SK-N-SH (cell line): ENCODE measurements at regions not wholly inside any gene's neighbourhood (a gene's known extent, or its start where the extent isn't known, plus 50 kb on each side); places are given as distances from the start of the nearest gene placed in this dataset.

Experiments
- CTCF ChIA-PET: fragments of 300-600, 350-600 bp; formaldehyde crosslinking; extraction: SDS; loops from one replicate; lab custom pipeline; 2021; lab: Yijun Ruan, JAX
- POLR2A ChIA-PET: fragments of 350-600 bp; sonication (Branson Sonifier 250); formaldehyde crosslinking; extraction: SDS; loops from one replicate; lab custom pipeline; 2020; ENCODE audit warnings: antibody characterized with exemption, inconsistent platforms; lab: Yijun Ruan, JAX
- DNase-seq: peaks from one replicate; pipeline ENCODE4 v3.0.0; 2012
- H2AFZ ChIP-seq: fragments of 200-600 bp; sonication (generic); 2 replicates; pipeline ENCODE4 v1.8.1; 2016; ENCODE audit warnings: antibody characterized with exemption, mild to moderate bottlenecking, low read depth
- H3F3A ChIP-seq: fragments of 200-600 bp; sonication (generic); replicated peaks from 2 replicates; pipeline ENCODE3; 2016; ENCODE audit warnings: antibody characterized with exemption, mild to moderate bottlenecking; ENCODE audit not compliant: insufficient read depth
- H3K27ac ChIP-seq, 2 experiments: fragments of 200-500 bp in 1 of 2; fragments of 200-600 bp in 1 of 2; sonication (Bioruptor generic) in 1 of 2; sonication (generic), shearing (Covaris generic) in 1 of 2; 2 replicates each; pipeline versions ENCODE4 v1.5.1 to v1.6.1; 2014 to 2016; ENCODE audit warnings: low read depth in 2 of 2, inconsistent platforms in 1 of 2, low read length in 1 of 2, mild to moderate bottlenecking in 1 of 2, mixed read lengths in 1 of 2
- H3K27me3 ChIP-seq: fragments of 200-600 bp; sonication (generic), shearing (Covaris generic); 2 replicates; pipeline ENCODE4 v1.6.1; 2016; ENCODE audit warnings: mixed run types; ENCODE audit not compliant: insufficient read depth
- H3K36me3 ChIP-seq, 2 experiments: fragments of 200-500 bp in 1 of 2; fragments of 200-600 bp in 1 of 2; sonication (Bioruptor generic) in 1 of 2; sonication (generic) in 1 of 2; replicated peaks in 1 of 2; 2 replicates each; pipeline versions ENCODE3 to v1.5.1; 2014 to 2016; ENCODE audit warnings: low read length in 1 of 2, mild to moderate bottlenecking in 1 of 2; ENCODE audit not compliant: insufficient read depth in 2 of 2, control insufficient read depth in 1 of 2
- H3K4me1 ChIP-seq, 2 experiments: fragments of 200-500 bp in 1 of 2; fragments of 200-600 bp in 1 of 2; sonication (Bioruptor generic) in 1 of 2; sonication (generic), shearing (Covaris generic) in 1 of 2; 2 replicates each; pipeline versions ENCODE4 v1.5.1 to v1.6.1; 2014 to 2016; ENCODE audit warnings: low read depth in 1 of 2, low read length in 1 of 2, mixed run types in 1 of 2; ENCODE audit not compliant: insufficient read depth in 2 of 2, control insufficient read depth in 1 of 2
- H3K4me2 ChIP-seq: fragments of 200-600 bp; sonication (generic), shearing (Covaris generic); 2 replicates; pipeline ENCODE4 v1.6.1; 2017; ENCODE audit warnings: mixed run types
- H3K4me3 ChIP-seq, 2 experiments: fragments of 200-500 bp in 1 of 2; fragments of 200-600 bp in 1 of 2; sonication (Bioruptor generic) in 1 of 2; sonication (generic), shearing (Covaris generic) in 1 of 2; 2 replicates each; pipeline versions ENCODE4 v1.5.1 to v1.8.1; 2014 to 2016; ENCODE audit warnings: low read depth in 2 of 2, inconsistent platforms in 1 of 2, low read length in 1 of 2, mild to moderate bottlenecking in 1 of 2, mixed read lengths in 1 of 2, moderate library complexity in 1 of 2
- H3K79me2 ChIP-seq: fragments of 200-600 bp; sonication (generic); 2 replicates; pipeline ENCODE4 v1.8.1; 2017; ENCODE audit warnings: mild to moderate bottlenecking; ENCODE audit not compliant: insufficient read depth
- H3K9ac ChIP-seq: fragments of 200-600 bp; sonication (generic); 2 replicates; pipeline ENCODE4 v1.6.1; 2017; ENCODE audit warnings: mixed run types
- H3K9me2 ChIP-seq: fragments of 200-600 bp; sonication (generic); 2 replicates; pipeline ENCODE4 v1.6.1; 2017; ENCODE audit warnings: mixed run types
- H3K9me3 ChIP-seq: fragments of 200-600 bp; sonication (generic); 2 replicates; pipeline ENCODE4 v1.6.1; 2017; ENCODE audit warnings: mixed run types, mild to moderate bottlenecking, moderate library complexity
- H4K20me1 ChIP-seq: fragments of 200-600 bp; sonication (generic); 2 replicates; pipeline ENCODE4 v1.6.1; 2017; ENCODE audit warnings: mild to moderate bottlenecking, mixed run types; ENCODE audit not compliant: insufficient read depth
- CTCF ChIP-seq: fragments of 200-600 bp; sonication (generic); IDR thresholded peaks from 2 replicates; pipeline ENCODE4 v1.6.1; 2017; ENCODE audit warnings: antibody characterized with exemption, mild to moderate bottlenecking, moderate library complexity
- ELF1 ChIP-seq: IDR thresholded peaks from 2 replicates; pipeline ENCODE4 v1.4.0; 2012
- EP300 ChIP-seq, 2 experiments: IDR thresholded peaks; 2 replicates each; pipeline versions ENCODE4 v1.4.0 to v1.6.1; 2012; ENCODE audit warnings: borderline replicate concordance in 1 of 2, low read depth in 1 of 2, low read length in 1 of 2
- FOSL2 ChIP-seq: IDR thresholded peaks from 2 replicates; pipeline ENCODE4 v1.4.0; 2012; ENCODE audit warnings: low read depth, mild to moderate bottlenecking, moderate library complexity, borderline replicate concordance
- GATA2 ChIP-seq: sonication (generic); formaldehyde crosslinking; IDR thresholded peaks from 2 replicates; pipeline ENCODE4 v1.5.0; 2020; ENCODE audit warnings: mild to moderate bottlenecking, missing genetic modification reagents
- JUND ChIP-seq: IDR thresholded peaks from 2 replicates; pipeline ENCODE4 v1.4.0; 2012
- NFIC ChIP-seq: IDR thresholded peaks from 2 replicates; pipeline ENCODE4 v1.4.0; 2012; ENCODE audit warnings: borderline replicate concordance
- POLR2AphosphoS5 ChIP-seq: IDR thresholded peaks from 2 replicates; pipeline ENCODE4 v1.6.1; 2012; ENCODE audit warnings: low read depth, low read length
- RAD21 ChIP-seq: IDR thresholded peaks from 2 replicates; pipeline ENCODE4 v1.6.1; 2012; ENCODE audit warnings: mild to moderate bottlenecking, low read length
- RCOR1 ChIP-seq: fragments of 150-350 bp; IDR thresholded peaks from 2 replicates; pipeline ENCODE4 v1.6.1; 2017; ENCODE audit warnings: antibody characterized with exemption, low read length
- REST ChIP-seq: IDR thresholded peaks from 2 replicates; pipeline ENCODE4 v1.6.1; 2012; ENCODE audit warnings: mild to moderate bottlenecking, low read depth, low read length, moderate library complexity
- RFX5 ChIP-seq: IDR thresholded peaks from 2 replicates; pipeline ENCODE4 v1.6.1; 2012; ENCODE audit warnings: mild to moderate bottlenecking, improper control_type of control experiment, low read length
- SMC3 ChIP-seq: IDR thresholded peaks from 2 replicates; pipeline ENCODE4 v1.6.1; 2012; ENCODE audit warnings: low read depth, low read length, improper control_type of control experiment
- TCF12 ChIP-seq: IDR thresholded peaks from 2 replicates; pipeline ENCODE4 v1.4.0; 2012
- USF2 ChIP-seq: fragments of 150-350 bp; IDR thresholded peaks from 2 replicates; pipeline ENCODE4 v1.6.1; 2017; ENCODE audit warnings: antibody characterized with exemption, low read length, low read depth, borderline replicate concordance
- YY1 ChIP-seq: IDR thresholded peaks from 2 replicates; pipeline ENCODE4 v1.4.0; 2012; ENCODE audit warnings: low read depth, mild to moderate bottlenecking
- ZBTB33 ChIP-seq: IDR thresholded peaks from 2 replicates; pipeline ENCODE4 v1.4.0; 2012; ENCODE audit warnings: low read depth, borderline replicate concordance
- WGBS: methylation state at CpG from one replicate; pipeline ENCODE4 v1.1.6; 2017; ENCODE audit warnings: low lambda C conversion rate; 5-methylcytosine and 5-hydroxymethylcytosine counted together
- TF ChIP-seq, protein P1 (sequence below): IDR thresholded peaks from 2 replicates; pipeline ENCODE4 v1.4.0; 2012; ENCODE audit warnings: low read depth
- TF ChIP-seq, protein P2 (sequence below): IDR thresholded peaks from 2 replicates; pipeline ENCODE4; 2012

DNA sequence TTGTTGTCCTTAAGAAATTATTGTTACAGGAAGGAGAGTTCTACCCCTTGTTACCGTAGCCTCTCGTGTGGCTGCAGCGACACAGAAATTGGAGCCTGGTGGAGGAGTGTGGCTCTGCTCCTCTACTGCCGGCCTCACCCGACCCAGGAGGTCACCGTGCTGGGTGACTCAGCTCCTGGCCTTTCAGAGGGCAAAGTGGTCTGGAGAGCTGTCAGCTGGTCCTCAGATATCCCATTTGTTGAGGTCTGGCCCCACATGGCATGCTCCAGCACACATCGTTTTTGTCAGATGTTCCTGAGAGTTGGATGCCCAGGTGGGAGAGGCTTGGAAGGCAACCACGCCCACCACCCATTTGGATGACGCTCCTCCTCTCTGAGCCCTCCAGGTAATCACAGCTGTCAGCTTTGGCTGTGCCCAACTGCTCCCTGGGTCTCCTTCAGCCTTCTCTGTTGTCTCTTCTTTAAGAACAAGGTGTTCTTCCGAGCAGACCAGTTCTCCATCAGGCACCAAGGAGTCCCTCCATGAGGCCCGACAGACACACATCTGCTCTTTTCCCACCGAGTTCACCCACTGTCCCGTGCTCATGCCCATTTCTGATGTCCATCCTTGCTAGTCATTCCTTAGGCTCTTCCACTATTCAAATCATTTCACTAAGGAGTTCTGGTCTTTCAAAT is 80.3 kb downstream of the RAMP3 start:
- no peak overlapping the region for H3K4me2 ChIP-seq
- no peak overlapping the region for H3K4me3 ChIP-seq
- H3K9ac ChIP-seq, result no peak overlapping the region
- peaks cover under 1% of the 10 kb centered on the region; the same call in 1 of the 2 replicates for H3K27me3 ChIP-seq
- no peaks in the 10 kb centered on the region for H3K36me3 ChIP-seq
- H4K20me1 ChIP-seq, result no peaks in the 10 kb centered on the region
- H3K9me2 ChIP-seq, result no peaks in the 10 kb centered on the region
- no peak overlapping the region for H3K27ac ChIP-seq
- peaks cover 11% of the 10 kb centered on the region for H3F3A ChIP-seq
- H3K4me1 ChIP-seq, result peaks cover 7 to 8% of the 10 kb centered on the region in 2 experiments; a peak in 1 of 4 replicates
- DNase-seq, result no peak
- no peak overlapping the region for H2AFZ ChIP-seq
- POLR2A ChIA-PET, result no interaction called here
- TF ChIP-seq ZBTB33 (no peak), JUND (no peak), RFX5 (no peak), USF2 (no peak), RAD21 (no peak), FOSL2 (no peak), REST (no peak), RCOR1 (no peak), YY1 (no peak), EP300 (IDR thresholded peaks at IDR 0.05; ENCODE audit: borderline replicate concordance in 1 of 2, low read depth in 1 of 2, low read length in 1 of 2) (no peak), NFIC (no peak), CTCF (no peak), POLR2AphosphoS5 (no peak), ELF1 (no peak), GATA2 (CRISPR knock-in tag) (no peak), TCF12 (no peak), SMC3 (no peak)
- TF ChIP-seq, protein P1, sequence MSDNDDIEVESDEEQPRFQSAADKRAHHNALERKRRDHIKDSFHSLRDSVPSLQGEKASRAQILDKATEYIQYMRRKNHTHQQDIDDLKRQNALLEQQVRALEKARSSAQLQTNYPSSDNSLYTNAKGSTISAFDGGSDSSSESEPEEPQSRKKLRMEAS, result no peak
- TF ChIP-seq, protein P2, sequence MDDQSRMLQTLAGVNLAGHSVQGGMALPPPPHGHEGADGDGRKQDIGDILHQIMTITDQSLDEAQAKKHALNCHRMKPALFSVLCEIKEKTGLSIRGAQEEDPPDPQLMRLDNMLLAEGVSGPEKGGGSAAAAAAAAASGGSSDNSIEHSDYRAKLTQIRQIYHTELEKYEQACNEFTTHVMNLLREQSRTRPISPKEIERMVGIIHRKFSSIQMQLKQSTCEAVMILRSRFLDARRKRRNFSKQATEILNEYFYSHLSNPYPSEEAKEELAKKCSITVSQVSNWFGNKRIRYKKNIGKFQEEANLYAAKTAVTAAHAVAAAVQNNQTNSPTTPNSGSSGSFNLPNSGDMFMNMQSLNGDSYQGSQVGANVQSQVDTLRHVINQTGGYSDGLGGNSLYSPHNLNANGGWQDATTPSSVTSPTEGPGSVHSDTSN, result no peak
- 54% methylated on average over 13 of the region's 13 CpGs for WGBS
- no peaks in the 10 kb centered on the region for H3K9me3 ChIP-seq
- CTCF ChIA-PET, result interaction anchor here (0.9 to 2.8 kb wide), 5 partner anchors 10 to 79 kb away, joined by 3 to 15 read pairs (median 4); no protein-coding TSS in a partner anchor
- H3K79me2 ChIP-seq, result no peaks in the 10 kb centered on the region
